ENCODE measurements at regions not wholly inside any gene's neighbourhood (a gene's known extent, or its start where the extent isn't known, plus 50 kb on each side); places are given as distances from the start of the nearest gene placed in this dataset.

GRCh38 chrX:124228849-124229248, 103.6 kb upstream of the TEX13D start:
- no peak; the same call in 1 of the 2 replicates for TF ChIP-seq CTCF (IDR thresholded peaks at IDR 0.05)
- TF ChIP-seq SIN3A (IDR thresholded peaks at IDR 0.05; ENCODE audit: borderline replicate concordance, insufficient read depth, low read depth, low read length): no peak
- no peak for TF ChIP-seq TCF7L2 (IDR thresholded peaks at IDR 0.05; ENCODE audit: low read depth, low read length)
